BLaER1 (cell line): ENCODE measurements at regions not wholly inside any gene's neighbourhood (a gene's known extent, or its start where the extent isn't known, plus 50 kb on each side); places are given as distances from the start of the nearest gene placed in this dataset.
A peak's percentile ranks its signal among the peaks of the same experiment; 100 is the strongest.
"Not testable (repeated sequence)": the region's sequence is repeated elsewhere in the genome, so short reads cannot be mapped to it uniquely, and the experiment has no call there.

Experiments
- H3K27ac ChIP-seq: shearing (Covaris generic); formaldehyde crosslinking; 2 replicates; pipeline ENCODE4 v1.8.1; 2022
- H3K27me3 ChIP-seq: shearing (Covaris generic); formaldehyde crosslinking; 2 replicates; pipeline ENCODE4 v1.8.1; 2022
- H3K36me3 ChIP-seq: shearing (Covaris generic); formaldehyde crosslinking; 2 replicates; pipeline ENCODE4 v1.8.1; 2022
- H3K4me1 ChIP-seq: shearing (Covaris generic); formaldehyde crosslinking; 2 replicates; pipeline ENCODE4 v1.8.1; 2022
- H3K4me2 ChIP-seq: shearing (Covaris generic); formaldehyde crosslinking; 2 replicates; pipeline ENCODE4 v1.8.1; 2022
- H3K4me3 ChIP-seq: shearing (Covaris generic); formaldehyde crosslinking; 2 replicates; pipeline ENCODE4 v1.8.1; 2022
- H3K9ac ChIP-seq: shearing (Covaris generic); formaldehyde crosslinking; 2 replicates; pipeline ENCODE4 v1.8.1; 2022
- H3K9me3 ChIP-seq: shearing (Covaris generic); formaldehyde crosslinking; 2 replicates; pipeline ENCODE4 v1.8.1; 2022
- H4K20me1 ChIP-seq: shearing (Covaris generic); formaldehyde crosslinking; 2 replicates; pipeline ENCODE4 v1.8.1; 2022
- Cebpa-rat ChIP-seq: shearing (Covaris generic); IDR thresholded peaks from 2 replicates; pipeline ENCODE4 v1.8.1; 2022

GRCh38 chr10:78437407-78437768 lies 403.7 kb downstream of the RPS24 start:
- Histone ChIP-seq H3K4me2 (peak overlapping the region; percentile 12; the same call in 1 of the 2 replicates), H3K27me3 (no peaks in the 10 kb centered on the region), H3K9ac (no peak overlapping the region), H3K27ac (no peak overlapping the region), H3K9me3 (no peaks in the 10 kb centered on the region), H3K4me1 (peaks cover 53% of the 10 kb centered on the region), H3K36me3 (no peaks in the 10 kb centered on the region), H4K20me1 (no peaks in the 10 kb centered on the region), H3K4me3 (no peak overlapping the region)
- TF ChIP-seq Cebpa-rat, result no peak

GRCh38 chr10:78437998-78438906 lies 404.6 kb downstream of the RPS24 start:
- Histone ChIP-seq H3K27ac (no peak overlapping the region), H3K4me1 (peaks cover 54% of the 10 kb centered on the region), H3K4me3 (no peak overlapping the region), H3K9me3 (no peaks in the 10 kb centered on the region), H3K27me3 (no peaks in the 10 kb centered on the region), H3K4me2 (peak overlapping the region; percentile 12), H4K20me1 (no peaks in the 10 kb centered on the region), H3K9ac (no peak overlapping the region), H3K36me3 (no peaks in the 10 kb centered on the region)
- no peak for TF ChIP-seq Cebpa-rat

- Histone ChIP-seq H4K20me1 (no peaks in the 10 kb centered on the region), H3K9ac (no peak overlapping the region), H3K27ac (no peak overlapping the region)
Observed at GRCh38 chr10:78438907-78439809, 405.5 kb downstream of the RPS24 start.

GRCh38 chr10:78441010-78441409 lies 407.3 kb downstream of the RPS24 start:
- Histone ChIP-seq H4K20me1 (no peaks in the 10 kb centered on the region), H3K4me1 (peaks cover 54% of the 10 kb centered on the region), H3K36me3 (no peaks in the 10 kb centered on the region), H3K27me3 (no peaks in the 10 kb centered on the region), H3K4me2 (no peak overlapping the region), H3K9me3 (no peaks in the 10 kb centered on the region), H3K27ac (no peak overlapping the region), H3K4me3 (no peak overlapping the region), H3K9ac (no peak overlapping the region)
- no peak for TF ChIP-seq Cebpa-rat

More at GRCh38 chr10:78438907-78439809, 405.5 kb downstream of the RPS24 start:
- peaks cover 54% of the 10 kb centered on the region for H3K4me1 ChIP-seq
- no peak overlapping the region for H3K4me3 ChIP-seq
- no peaks in the 10 kb centered on the region for H3K27me3 ChIP-seq
- H3K9me3 ChIP-seq, result no peaks in the 10 kb centered on the region
- H3K36me3 ChIP-seq, result no peaks in the 10 kb centered on the region
- no peak for TF ChIP-seq Cebpa-rat
- no peak overlapping the region for H3K4me2 ChIP-seq

GRCh38 chr10:78441694-78442093 lies 408.0 kb downstream of the RPS24 start:
- no peak for TF ChIP-seq Cebpa-rat
- no peak overlapping the region for H3K4me2 ChIP-seq
- no peaks in the 10 kb centered on the region for H3K9me3 ChIP-seq
- H3K27ac ChIP-seq, result no peak overlapping the region
- no peaks in the 10 kb centered on the region for H3K27me3 ChIP-seq
- H3K4me1 ChIP-seq, result peaks cover 54% of the 10 kb centered on the region
- no peaks in the 10 kb centered on the region for H3K36me3 ChIP-seq
- no peak overlapping the region for H3K9ac ChIP-seq
- no peaks in the 10 kb centered on the region for H4K20me1 ChIP-seq
- H3K4me3 ChIP-seq, result no peak overlapping the region

GRCh38 chr10:78442836-78443550 lies 409.3 kb downstream of the RPS24 start:
- Histone ChIP-seq H3K36me3 (no peaks in the 10 kb centered on the region), H3K4me2 (peak overlapping the region; percentile 81), H3K27ac (0 out of 2 replicates have a peak overlapping the region, but pooled peaks have one; percentile 44), H3K27me3 (no peaks in the 10 kb centered on the region), H3K4me1 (peaks cover 45% of the 10 kb centered on the region), H3K9me3 (no peaks in the 10 kb centered on the region), H3K4me3 (no peak overlapping the region), H4K20me1 (no peaks in the 10 kb centered on the region), H3K9ac (no peak overlapping the region)
- no peak for TF ChIP-seq Cebpa-rat

- Histone ChIP-seq H3K9me3 (no peaks in the 10 kb centered on the region), H3K4me3 (no peak overlapping the region), H3K4me1 (peaks cover 39% of the 10 kb centered on the region), H3K4me2 (peak overlapping the region; percentile 81), H3K9ac (0 out of 2 replicates have a peak overlapping the region, but pooled peaks have one; percentile 23), H3K27me3 (no peaks in the 10 kb centered on the region), H3K36me3 (no peaks in the 10 kb centered on the region), H4K20me1 (no peaks in the 10 kb centered on the region), H3K27ac (peak overlapping the region; percentile 44; the same call in 1 of the 2 replicates)
- no peak for TF ChIP-seq Cebpa-rat
Observed at GRCh38 chr10:78443900-78444571, 410.4 kb downstream of the RPS24 start.

- H3K27ac ChIP-seq, H3K4me3 ChIP-seq, H4K20me1 ChIP-seq, H3K36me3 ChIP-seq, H3K9ac ChIP-seq, H3K27me3 ChIP-seq, H3K9me3 ChIP-seq: not testable (repeated sequence)
- peaks cover 39% of the 10 kb centered on the region for H3K4me1 ChIP-seq
- H3K4me2 ChIP-seq, result peak overlapping the region; percentile 81
Observed at GRCh38 chr10:78444741-78445140, 411.1 kb downstream of the RPS24 start.

- H3K4me3 ChIP-seq, result no peak overlapping the region
- no peaks in the 10 kb centered on the region for H4K20me1 ChIP-seq
- H3K9ac ChIP-seq, result no peak overlapping the region
- peak overlapping the region; percentile 81; the same call in 1 of the 2 replicates for H3K4me2 ChIP-seq
- no peaks in the 10 kb centered on the region for H3K9me3 ChIP-seq
- no peaks in the 10 kb centered on the region for H3K27me3 ChIP-seq
- H3K27ac ChIP-seq, result no peak overlapping the region
- peaks cover 39% of the 10 kb centered on the region for H3K4me1 ChIP-seq
- no peak for TF ChIP-seq Cebpa-rat
- H3K36me3 ChIP-seq, result no peaks in the 10 kb centered on the region
Observed at GRCh38 chr10:78445308-78445707, 411.6 kb downstream of the RPS24 start.
